HCT116 (cell line): ENCODE measurements at regions not wholly inside any gene's neighbourhood (a gene's known extent, or its start where the extent isn't known, plus 50 kb on each side); places are given as distances from the start of the nearest gene placed in this dataset.

ENCODE experiments used
- ATAC-seq: fragments of 200-7000 bp; cut with Tn5 transposase; 2 replicates; pipeline ENCODE4 v1.9.1; 2020; ENCODE audit warnings: mild to moderate bottlenecking, moderate library complexity
- BruUV-seq: library from RNA; stranded (reverse); fragments of 400-500 nt; replicated peaks from 2 replicates; lab custom pipeline; 2021; lab: Mats Ljungman, UMichigan
- CTCF ChIA-PET: fragments of 300-600 bp; sonication (Branson Sonifier 250); formaldehyde crosslinking; loops from one replicate; lab custom pipeline; 2021; ENCODE audit warnings: antibody characterized with exemption; lab: Charles Lee
- POLR2A ChIA-PET: fragments of 300-600, 350-600 bp; sonication (Branson Sonifier 250); formaldehyde crosslinking; loops from one replicate; lab custom pipeline; 2021; ENCODE audit warnings: antibody characterized with exemption; lab: Charles Lee
- RAD21 ChIA-PET, 2 experiments: fragments of 300-600 bp; sonication (Branson Sonifier 250); formaldehyde crosslinking; loops; one replicate each; lab custom pipeline; 2023; ENCODE audit warnings: low total read pairs in 2 of 2; ENCODE audit not compliant: uncharacterized antibody in 2 of 2, unreplicated experiment in 2 of 2, low non-redundant PET in 1 of 2; lab: Charles Lee
- DNase-seq: peaks from one replicate; pipeline ENCODE4 v3.0.0-alpha.2; 2010; ENCODE audit warnings: low read depth, low spot score
- H2AFZ ChIP-seq: fragments of 200-600 bp; shearing (Covaris generic), sonication (generic); 2 replicates; pipeline ENCODE4 v1.6.1; 2017; ENCODE audit warnings: low read depth, mixed run types, mixed read lengths, antibody characterized with exemption, low read length; ENCODE audit not compliant: poor library complexity, severe bottlenecking
- H3K27ac ChIP-seq: 2 replicates; pipeline ENCODE4 v1.5.1; 2012; ENCODE audit warnings: low read depth, low read length
- H3K27me3 ChIP-seq: fragments of 200-600 bp; sonication (generic); 2 replicates; pipeline ENCODE4 v1.6.1; 2016; ENCODE audit warnings: mixed run types, low read length, mixed read lengths; ENCODE audit not compliant: insufficient read depth
- H3K36me3 ChIP-seq, 2 experiments: fragments of 200-500 bp in 1 of 2; fragments of 200-600 bp in 1 of 2; sonication (Bioruptor generic) in 1 of 2; sonication (generic) in 1 of 2; 2 replicates each; pipeline versions ENCODE4 v1.5.1 to v1.6.1; 2014 to 2016; ENCODE audit warnings: low read length in 2 of 2, inconsistent platforms in 1 of 2, mixed read lengths in 1 of 2, mixed run types in 1 of 2; ENCODE audit not compliant: insufficient read depth in 2 of 2, control insufficient read depth in 1 of 2
- H3K4me1 ChIP-seq, 2 experiments: fragments of 200-600 bp in 1 of 2; sonication (generic) in 1 of 2; 2 replicates each; pipeline versions ENCODE4 v1.5.1 to v1.6.1; 2012 to 2017; ENCODE audit warnings: low read length in 2 of 2, inconsistent platforms in 1 of 2, mild to moderate bottlenecking in 1 of 2, mixed read lengths in 1 of 2, mixed run types in 1 of 2, moderate library complexity in 1 of 2; ENCODE audit not compliant: insufficient read depth in 2 of 2, control insufficient read depth in 1 of 2
- H3K4me2 ChIP-seq: fragments of 200-600 bp; sonication (generic); 2 replicates; pipeline ENCODE4 v1.6.1; 2017; ENCODE audit warnings: mixed run types, low read length, mixed read lengths
- H3K4me3 ChIP-seq, 2 experiments: fragments of 200-600 bp in 1 of 2; sonication (generic) in 1 of 2; replicated peaks in 1 of 2; 2 replicates each; pipeline ENCODE4 v1.5.1; 2011 to 2016; ENCODE audit warnings: low read length in 2 of 2, control low read depth in 1 of 2, low read depth in 1 of 2, mild to moderate bottlenecking in 1 of 2, mixed read lengths in 1 of 2, mixed run types in 1 of 2
- H3K79me2 ChIP-seq: fragments of 200-600 bp; sonication (generic); 2 replicates; pipeline ENCODE4 v1.6.1; 2017; ENCODE audit warnings: mild to moderate bottlenecking, mixed run types, low read length, moderate library complexity, mixed read lengths; ENCODE audit not compliant: insufficient read depth
- H3K9ac ChIP-seq: fragments of 200-600 bp; sonication (generic); 2 replicates; pipeline ENCODE4 v1.6.1; 2016; ENCODE audit warnings: low read length, mixed read lengths
- H3K9me2 ChIP-seq: fragments of 200-600 bp; sonication (generic), shearing (Covaris generic); 2 replicates; pipeline ENCODE4 v1.6.1; 2017; ENCODE audit warnings: mixed run types, mild to moderate bottlenecking, moderate library complexity; ENCODE audit not compliant: insufficient read depth
- H3K9me3 ChIP-seq, 2 experiments: fragments of 200-500 bp in 1 of 2; fragments of 200-600 bp in 1 of 2; sonication (Bioruptor generic) in 1 of 2; sonication (generic) in 1 of 2; 2 replicates each; pipeline ENCODE4 v1.6.1; 2014 to 2017; ENCODE audit warnings: low read length in 2 of 2, mixed read lengths in 2 of 2, inconsistent platforms in 1 of 2, low read depth in 1 of 2, mild to moderate bottlenecking in 1 of 2, mixed run types in 1 of 2, moderate library complexity in 1 of 2; ENCODE audit not compliant: control insufficient read depth in 1 of 2, insufficient read depth in 1 of 2
- H4K20me1 ChIP-seq: fragments of 200-600 bp; sonication (generic), shearing (Covaris generic); 2 replicates; pipeline ENCODE4 v1.6.1; 2017; ENCODE audit warnings: mixed run types, mild to moderate bottlenecking, moderate library complexity; ENCODE audit not compliant: insufficient read depth
- CBX3 ChIP-seq: IDR thresholded peaks from 2 replicates; pipeline ENCODE4 v1.6.1; 2012; ENCODE audit warnings: low read depth
- CEBPB ChIP-seq: IDR thresholded peaks from 2 replicates; pipeline ENCODE4 v1.6.1; 2012; ENCODE audit warnings: low read depth
- EGR1 ChIP-seq: IDR thresholded peaks from 2 replicates; pipeline ENCODE4 v1.6.1; 2012; ENCODE audit warnings: low read depth
- EZH2phosphoT487 ChIP-seq: fragments of 200-600 bp; IDR thresholded peaks from 2 replicates; pipeline ENCODE4 v1.6.1; 2018; ENCODE audit warnings: antibody characterized with exemption, borderline replicate concordance
- FOSL1 ChIP-seq: IDR thresholded peaks from 2 replicates; pipeline ENCODE4 v1.6.1; 2012; ENCODE audit warnings: low read depth
- JUND ChIP-seq: IDR thresholded peaks from 2 replicates; pipeline ENCODE4 v1.6.1; 2012
- POLR2AphosphoS5 ChIP-seq: IDR thresholded peaks from 2 replicates; pipeline ENCODE4 v1.6.1; 2011; ENCODE audit warnings: mild to moderate bottlenecking, low read depth, low read length, moderate library complexity
- RAD21 ChIP-seq: IDR thresholded peaks from 2 replicates; pipeline ENCODE4 v1.6.1; 2012; ENCODE audit warnings: low read depth, mild to moderate bottlenecking
- SIN3A ChIP-seq: IDR thresholded peaks from 2 replicates; pipeline ENCODE4 v1.6.1; 2012; ENCODE audit warnings: low read depth
- SP1 ChIP-seq: IDR thresholded peaks from 2 replicates; pipeline ENCODE4 v1.6.1; 2012; ENCODE audit warnings: low read depth
- SRF ChIP-seq: IDR thresholded peaks from 2 replicates; pipeline ENCODE4 v1.6.1; 2012; ENCODE audit warnings: low read depth
- TCF7L2 ChIP-seq: IDR thresholded peaks from 2 replicates; pipeline ENCODE4 v1.7.0; 2011; ENCODE audit warnings: borderline replicate concordance, inconsistent platforms; ENCODE audit not compliant: insufficient read depth, insufficient read length; ENCODE audit errors: extremely low read depth
- YY1 ChIP-seq: IDR thresholded peaks from 2 replicates; pipeline ENCODE4 v1.6.1; 2011; ENCODE audit warnings: low read length, low read depth, moderate library complexity, mild to moderate bottlenecking; ENCODE audit not compliant: insufficient replicate concordance; ENCODE audit errors: extremely low read depth
- ZNF274 ChIP-seq: fragments of 200-500 bp; sonication (Bioruptor generic); IDR thresholded peaks from 2 replicates; pipeline ENCODE4 v1.6.1; 2014; ENCODE audit warnings: mild to moderate bottlenecking, low read depth, low read length, inconsistent platforms
- intact Hi-C: fragments of 100-400 bp; cut with micrococcal nuclease; formaldehyde crosslinking; loops from 2 replicates; pipeline ENCODE4 v1.10.0; 2022
- TF ChIP-seq, protein P1 (sequence below), 3 experiments: fragments of 200-600 bp in 1 of 3; sonication (generic) in 1 of 3; IDR thresholded peaks in 2 of 3; conservative IDR thresholded peaks in 1 of 3; 2 replicates each; pipeline ENCODE4 v1.5.1; 2012 to 2017; ENCODE audit warnings: low read depth in 2 of 3, low read length in 2 of 3, antibody characterized with exemption in 1 of 3, borderline replicate concordance in 1 of 3, control low read depth in 1 of 3, mild to moderate bottlenecking in 1 of 3, mixed read lengths in 1 of 3, mixed run types in 1 of 3, moderate library complexity in 1 of 3; ENCODE audit not compliant: insufficient read depth in 1 of 3
- TF ChIP-seq, protein P2 (sequence below): IDR thresholded peaks from 2 replicates; pipeline ENCODE4 v1.6.1; 2012; ENCODE audit warnings: low read depth
- TF ChIP-seq, protein P3 (sequence below): IDR thresholded peaks from 2 replicates; pipeline ENCODE4 v1.6.1; 2012

DNA sequence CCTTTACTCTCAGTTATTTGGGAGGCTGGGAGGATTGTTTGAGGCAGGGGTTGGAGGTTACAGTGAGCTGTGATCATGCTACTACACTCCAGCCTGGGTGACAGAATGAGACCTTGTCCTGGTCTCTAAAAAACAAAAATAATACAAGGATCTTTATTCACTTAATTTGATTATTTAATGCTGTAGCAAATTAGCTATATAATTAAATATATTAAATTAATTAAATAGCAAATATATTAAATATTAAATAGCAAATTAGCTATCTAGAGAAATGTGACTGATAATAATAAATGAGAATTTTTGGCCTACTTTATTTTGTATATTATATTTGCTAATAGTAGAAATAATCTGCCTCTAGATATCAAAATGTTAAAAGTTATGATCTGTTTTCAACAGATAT, 298.8 kb upstream of the NAV3 start:
- TF ChIP-seq SIN3A (no peak), EGR1 (no peak), SRF (no peak), FOSL1 (no peak), JUND (no peak), YY1 (no peak), CBX3 (no peak), TCF7L2 (no peak)
- TF ChIP-seq, all 23 proteins: peak for 0
- ChIA-PET RAD21 (no interaction called here), CTCF (no interaction called here), POLR2A (no interaction called here)
- no peaks in the 10 kb centered on the region for H3K9me3 ChIP-seq
- H3K9ac ChIP-seq, result no peak overlapping the region
- no peak for ATAC-seq
- no peaks in the 10 kb centered on the region for H3K36me3 ChIP-seq
- H3K4me2 ChIP-seq, result no peak overlapping the region
- no peaks in the 10 kb centered on the region for H3K9me2 ChIP-seq
- intact Hi-C loops, result no loop called here
- no peak overlapping the region for H2AFZ ChIP-seq
- DNase-seq, result no peak
- no peak overlapping the region for H3K4me3 ChIP-seq
- no peaks in the 10 kb centered on the region for H3K27me3 ChIP-seq
- no peaks in the 10 kb centered on the region for H4K20me1 ChIP-seq
- H3K27ac ChIP-seq, result no peak overlapping the region
- no peaks in the 10 kb centered on the region for H3K4me1 ChIP-seq
- no peaks in the 10 kb centered on the region for H3K79me2 ChIP-seq
- no TSS peak for BruUV-seq

DNA sequence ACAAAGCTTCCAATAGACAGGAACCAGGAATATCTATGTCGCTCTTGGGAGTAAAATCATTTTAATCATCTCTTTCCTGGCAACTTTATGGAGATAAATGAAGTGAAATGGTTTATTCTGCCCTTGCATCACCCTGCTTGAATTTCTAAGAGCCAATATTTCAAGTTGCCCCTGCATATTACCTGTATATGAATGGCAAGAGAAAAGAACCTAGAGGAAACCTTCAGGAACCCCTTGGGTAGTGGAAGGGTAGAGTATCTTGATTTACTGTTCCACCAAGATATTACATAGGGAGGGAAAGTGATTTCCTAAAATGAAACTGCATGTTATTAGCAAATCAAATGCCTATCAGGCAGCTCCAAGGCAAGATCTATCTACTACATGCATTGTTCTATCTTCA, 308.4 kb upstream of the NAV3 start:
- BruUV-seq, result no TSS peak
- no peak overlapping the region for H3K4me2 ChIP-seq
- no peak overlapping the region for H3K9ac ChIP-seq
- no peaks in the 10 kb centered on the region for H3K9me2 ChIP-seq
- no peaks in the 10 kb centered on the region for H3K9me3 ChIP-seq
- ChIA-PET RAD21 (no interaction called here), CTCF (no interaction called here), POLR2A (no interaction called here)
- intact Hi-C loops, result no loop called here
- ATAC-seq (no peak), DNase-seq (no peak)
- TF ChIP-seq CEBPB (no peak), POLR2AphosphoS5 (no peak), SP1 (no peak), ZNF274 (no peak), SRF (no peak), CBX3 (no peak), EZH2phosphoT487 (no peak), RAD21 (no peak)
- TF ChIP-seq, protein P1, sequence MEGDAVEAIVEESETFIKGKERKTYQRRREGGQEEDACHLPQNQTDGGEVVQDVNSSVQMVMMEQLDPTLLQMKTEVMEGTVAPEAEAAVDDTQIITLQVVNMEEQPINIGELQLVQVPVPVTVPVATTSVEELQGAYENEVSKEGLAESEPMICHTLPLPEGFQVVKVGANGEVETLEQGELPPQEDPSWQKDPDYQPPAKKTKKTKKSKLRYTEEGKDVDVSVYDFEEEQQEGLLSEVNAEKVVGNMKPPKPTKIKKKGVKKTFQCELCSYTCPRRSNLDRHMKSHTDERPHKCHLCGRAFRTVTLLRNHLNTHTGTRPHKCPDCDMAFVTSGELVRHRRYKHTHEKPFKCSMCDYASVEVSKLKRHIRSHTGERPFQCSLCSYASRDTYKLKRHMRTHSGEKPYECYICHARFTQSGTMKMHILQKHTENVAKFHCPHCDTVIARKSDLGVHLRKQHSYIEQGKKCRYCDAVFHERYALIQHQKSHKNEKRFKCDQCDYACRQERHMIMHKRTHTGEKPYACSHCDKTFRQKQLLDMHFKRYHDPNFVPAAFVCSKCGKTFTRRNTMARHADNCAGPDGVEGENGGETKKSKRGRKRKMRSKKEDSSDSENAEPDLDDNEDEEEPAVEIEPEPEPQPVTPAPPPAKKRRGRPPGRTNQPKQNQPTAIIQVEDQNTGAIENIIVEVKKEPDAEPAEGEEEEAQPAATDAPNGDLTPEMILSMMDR (IDR thresholded peaks at IDR 0.05 in 2 of 3, conservative IDR thresholded peaks at IDR 0.05 in 1 of 3; ENCODE audit: borderline replicate concordance in 1 of 3, insufficient read depth in 1 of 3, low read depth in 2 of 3, low read length in 2 of 3), result no peak
- TF ChIP-seq, protein P2, sequence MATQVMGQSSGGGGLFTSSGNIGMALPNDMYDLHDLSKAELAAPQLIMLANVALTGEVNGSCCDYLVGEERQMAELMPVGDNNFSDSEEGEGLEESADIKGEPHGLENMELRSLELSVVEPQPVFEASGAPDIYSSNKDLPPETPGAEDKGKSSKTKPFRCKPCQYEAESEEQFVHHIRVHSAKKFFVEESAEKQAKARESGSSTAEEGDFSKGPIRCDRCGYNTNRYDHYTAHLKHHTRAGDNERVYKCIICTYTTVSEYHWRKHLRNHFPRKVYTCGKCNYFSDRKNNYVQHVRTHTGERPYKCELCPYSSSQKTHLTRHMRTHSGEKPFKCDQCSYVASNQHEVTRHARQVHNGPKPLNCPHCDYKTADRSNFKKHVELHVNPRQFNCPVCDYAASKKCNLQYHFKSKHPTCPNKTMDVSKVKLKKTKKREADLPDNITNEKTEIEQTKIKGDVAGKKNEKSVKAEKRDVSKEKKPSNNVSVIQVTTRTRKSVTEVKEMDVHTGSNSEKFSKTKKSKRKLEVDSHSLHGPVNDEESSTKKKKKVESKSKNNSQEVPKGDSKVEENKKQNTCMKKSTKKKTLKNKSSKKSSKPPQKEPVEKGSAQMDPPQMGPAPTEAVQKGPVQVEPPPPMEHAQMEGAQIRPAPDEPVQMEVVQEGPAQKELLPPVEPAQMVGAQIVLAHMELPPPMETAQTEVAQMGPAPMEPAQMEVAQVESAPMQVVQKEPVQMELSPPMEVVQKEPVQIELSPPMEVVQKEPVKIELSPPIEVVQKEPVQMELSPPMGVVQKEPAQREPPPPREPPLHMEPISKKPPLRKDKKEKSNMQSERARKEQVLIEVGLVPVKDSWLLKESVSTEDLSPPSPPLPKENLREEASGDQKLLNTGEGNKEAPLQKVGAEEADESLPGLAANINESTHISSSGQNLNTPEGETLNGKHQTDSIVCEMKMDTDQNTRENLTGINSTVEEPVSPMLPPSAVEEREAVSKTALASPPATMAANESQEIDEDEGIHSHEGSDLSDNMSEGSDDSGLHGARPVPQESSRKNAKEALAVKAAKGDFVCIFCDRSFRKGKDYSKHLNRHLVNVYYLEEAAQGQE, result no peak
- TF ChIP-seq, protein P3, sequence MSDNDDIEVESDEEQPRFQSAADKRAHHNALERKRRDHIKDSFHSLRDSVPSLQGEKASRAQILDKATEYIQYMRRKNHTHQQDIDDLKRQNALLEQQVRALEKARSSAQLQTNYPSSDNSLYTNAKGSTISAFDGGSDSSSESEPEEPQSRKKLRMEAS, result no peak
- H4K20me1 ChIP-seq, result no peaks in the 10 kb centered on the region
- H3K27me3 ChIP-seq, result no peaks in the 10 kb centered on the region
- no peak overlapping the region for H2AFZ ChIP-seq
- H3K4me1 ChIP-seq, result no peaks in the 10 kb centered on the region
- no peaks in the 10 kb centered on the region for H3K36me3 ChIP-seq
- no peak overlapping the region for H3K27ac ChIP-seq
- H3K4me3 ChIP-seq, result no peak overlapping the region
- no peaks in the 10 kb centered on the region for H3K79me2 ChIP-seq
